Stimulated activated CD8-positive, alpha-beta memory T cell treated with anti-CD3 and anti-CD28 coated beads, Interleukin-7, amount 100 ng/mL, for 48 hours (primary cell): ENCODE measurements at regions not wholly inside any gene's neighbourhood (a gene's known extent, or its start where the extent isn't known, plus 50 kb on each side); places are given as distances from the start of the nearest gene placed in this dataset.

Experiments
- DNase-seq, 2 donors: peaks; one replicate each; pipeline ENCODE4 v3.0.0-alpha.2; 2020; ENCODE audit warnings: low read depth in 1 of 2; ENCODE audit errors: extremely low read depth in 1 of 2

GRCh38 chr20:17012546-17013226 is 214.2 kb upstream of the PCSK2 start:
- DNase-seq, result no peak

- no peak for DNase-seq
Measured at GRCh38 chr20:17014217-17014616, 212.6 kb upstream of the PCSK2 start.

GRCh38 chr20:17014756-17015366 is 212.0 kb upstream of the PCSK2 start:
- DNase-seq, result no peak

- DNase-seq, result no peak
Measured at GRCh38 chr20:17017232-17017631, 209.6 kb upstream of the PCSK2 start.

- no peak for DNase-seq
Measured at GRCh38 chr20:17021481-17021880, 205.4 kb upstream of the PCSK2 start.

- DNase-seq, result no peak
Measured at GRCh38 chr20:17023036-17023435, 203.8 kb upstream of the PCSK2 start.

- DNase-seq, result no peak
Measured at GRCh38 chr20:17023806-17024205, 203.0 kb upstream of the PCSK2 start.

GRCh38 chr20:17024513-17025119 is 202.2 kb upstream of the PCSK2 start:
- no peak for DNase-seq

GRCh38 chr20:17026346-17026745 is 200.5 kb upstream of the PCSK2 start:
- DNase-seq, result no peak

- DNase-seq, result no peak
Measured at GRCh38 chr20:17029698-17030097, 197.1 kb upstream of the PCSK2 start.

- DNase-seq, result no peak
Measured at GRCh38 chr20:17036541-17036940, 190.3 kb upstream of the PCSK2 start.

GRCh38 chr20:17042122-17042521 is 184.7 kb upstream of the PCSK2 start:
- DNase-seq, result no peak

- DNase-seq, result no peak
Measured at GRCh38 chr20:17043323-17043722, 183.5 kb upstream of the PCSK2 start.

- DNase-seq, result no peak
Measured at GRCh38 chr20:17044891-17045290, 181.9 kb upstream of the PCSK2 start.

- DNase-seq, result no peak
Measured at GRCh38 chr20:17059465-17059864, 167.4 kb upstream of the PCSK2 start.

- no peak for DNase-seq
Measured at GRCh38 chr20:17061715-17062114, 165.1 kb upstream of the PCSK2 start.

GRCh38 chr20:17062712-17063111 is 164.1 kb upstream of the PCSK2 start:
- no peak for DNase-seq

GRCh38 chr20:17066902-17067301 is 159.9 kb upstream of the PCSK2 start:
- DNase-seq, result no peak

- no peak for DNase-seq
Measured at GRCh38 chr20:17068084-17068711, 158.6 kb upstream of the PCSK2 start.

- no peak for DNase-seq
Measured at GRCh38 chr20:17077030-17077429, 149.8 kb upstream of the PCSK2 start.

- no peak for DNase-seq
Measured at GRCh38 chr20:17083738-17084137, 143.1 kb upstream of the PCSK2 start.

GRCh38 chr20:17084909-17085308 is 141.9 kb upstream of the PCSK2 start:
- no peak for DNase-seq
